LHCN-M2 (cell line): ENCODE measurements at regions not wholly inside any gene's neighbourhood (a gene's known extent, or its start where the extent isn't known, plus 50 kb on each side); places are given as distances from the start of the nearest gene placed in this dataset.

ENCODE experiments used
- DNase-seq: peaks from one replicate; pipeline ENCODE4 v3.0.0-alpha.2; 2012; ENCODE audit warnings: low read depth

DNA sequence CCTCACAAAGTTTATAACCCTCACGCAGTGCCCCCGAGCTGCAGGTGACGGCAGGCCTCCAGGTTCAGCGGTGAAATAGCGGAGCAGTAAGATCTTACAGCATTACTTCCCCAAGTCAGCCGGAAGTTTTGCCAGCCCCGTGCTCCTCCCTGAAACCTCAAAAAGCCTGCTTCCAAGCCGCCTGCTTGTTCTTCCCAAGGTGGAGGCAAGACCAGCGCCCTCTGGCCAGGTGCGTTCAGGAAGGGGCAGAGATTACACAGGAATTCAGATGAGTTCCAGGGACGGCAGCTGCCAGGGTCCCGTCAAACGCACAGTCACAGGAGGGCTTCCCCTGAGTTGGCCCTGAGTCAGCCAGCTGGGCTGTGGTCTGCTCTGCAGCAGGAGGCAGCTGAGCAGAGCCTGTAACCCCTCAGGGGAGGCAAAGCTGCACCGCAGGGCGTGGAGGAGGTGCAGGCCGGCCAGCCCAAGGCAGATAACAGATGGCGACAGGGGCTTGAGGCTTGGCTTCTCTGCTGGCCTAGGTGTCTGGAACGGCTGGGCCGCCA lies 124.1 kb upstream of the RPS6KA2 start:
- DNase-seq = peak; percentile 34

DNA sequence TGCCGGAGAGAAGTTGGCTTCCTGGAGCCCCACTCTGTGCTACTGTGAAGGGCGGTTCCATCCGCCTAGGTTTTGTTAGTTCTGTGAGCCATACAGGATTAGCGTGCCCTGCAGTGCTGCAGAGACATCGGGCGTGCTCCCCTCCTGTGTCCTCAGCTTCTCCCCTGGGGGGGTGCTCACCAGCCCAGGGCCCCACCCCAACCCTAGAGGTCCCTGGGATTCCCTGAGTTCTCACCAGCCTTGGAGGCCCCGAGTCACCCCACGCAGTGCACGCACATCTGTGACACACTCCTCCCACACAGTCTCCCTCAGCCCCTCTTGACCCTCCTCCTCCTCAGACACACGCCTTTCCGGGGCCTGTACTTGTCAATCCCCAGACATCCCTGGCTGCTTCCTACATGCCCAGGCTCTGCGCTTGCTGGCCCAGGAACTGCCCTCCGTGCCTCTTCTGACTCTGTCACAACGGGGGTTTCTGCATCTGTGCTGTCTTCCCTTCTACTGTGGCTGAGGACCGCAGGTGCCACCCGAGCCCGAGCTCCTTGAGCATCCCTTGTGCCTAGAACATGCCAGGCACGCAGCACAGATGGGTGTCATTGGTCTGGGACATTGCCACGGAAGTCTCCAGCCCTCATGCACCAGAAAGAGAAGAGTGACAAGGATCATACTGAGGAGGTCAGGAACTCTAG lies 123.2 kb upstream of the RPS6KA2 start:
- DNase-seq = no peak

DNA sequence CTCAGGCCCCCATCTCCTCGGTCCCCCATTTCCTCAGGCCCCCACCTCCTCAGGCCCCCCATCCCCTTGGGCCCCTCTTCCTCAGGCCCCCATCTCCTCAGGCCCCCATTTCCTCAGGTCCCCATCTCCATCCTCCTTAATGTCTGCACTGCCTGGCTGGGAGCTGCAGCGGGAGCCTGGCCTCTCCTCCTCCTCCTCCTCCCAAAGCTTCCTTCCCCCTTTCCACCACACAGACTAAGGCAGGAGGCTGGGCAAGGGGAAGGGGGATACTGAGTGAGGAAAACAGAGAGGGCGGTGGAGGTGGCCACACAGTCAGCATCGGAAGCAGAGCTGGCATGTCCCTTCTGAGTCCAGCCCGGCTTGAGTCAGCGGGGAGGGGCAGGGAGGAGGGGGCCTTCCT lies 122.6 kb upstream of the RPS6KA2 start:
- DNase-seq = no peak

DNA sequence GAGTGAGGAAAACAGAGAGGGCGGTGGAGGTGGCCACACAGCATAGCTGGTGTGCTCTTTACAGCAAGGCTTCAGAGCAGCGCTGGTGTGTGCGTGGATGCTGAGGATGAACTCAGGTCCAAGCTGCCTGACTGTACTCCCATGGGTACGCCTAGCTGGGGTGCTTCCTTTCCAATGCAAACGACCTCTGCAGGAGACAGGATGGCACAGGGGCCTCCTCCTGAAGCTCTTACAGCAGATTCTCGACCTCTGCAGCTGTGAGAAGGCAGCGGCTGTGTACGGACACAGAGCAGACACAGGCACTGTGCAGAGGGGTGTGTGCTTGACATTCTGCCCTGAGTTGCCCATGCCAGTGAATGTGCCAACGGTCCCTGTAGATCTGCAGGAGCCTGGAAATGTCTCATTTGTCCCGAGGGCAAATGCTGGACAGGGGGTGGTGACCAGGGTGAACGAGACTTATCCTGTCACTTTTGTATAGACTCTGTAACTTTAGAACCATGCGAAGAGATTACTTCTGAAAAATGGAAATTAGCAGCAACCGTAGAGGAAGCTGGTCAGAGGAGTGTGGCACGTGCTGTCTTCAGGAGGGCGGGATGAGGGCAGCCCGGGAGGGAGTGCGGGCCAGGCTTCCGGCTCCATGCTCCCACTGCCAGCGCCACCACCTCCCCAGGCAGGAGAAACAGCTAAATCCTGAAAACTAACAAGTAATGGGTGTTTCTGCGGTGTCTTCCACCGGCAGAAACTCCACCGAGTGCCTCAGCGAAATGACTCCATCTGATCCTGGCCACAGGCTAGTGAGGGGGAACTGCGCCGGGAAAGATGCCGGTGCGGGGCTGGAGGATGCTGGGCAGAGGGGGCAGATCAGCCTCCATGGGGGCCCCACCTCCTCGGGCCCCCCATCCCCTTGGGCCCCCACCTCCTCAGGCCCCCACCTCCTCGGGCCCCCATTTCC lies 120.9 kb upstream of the RPS6KA2 start:
- peak; percentile 19 for DNase-seq

DNA sequence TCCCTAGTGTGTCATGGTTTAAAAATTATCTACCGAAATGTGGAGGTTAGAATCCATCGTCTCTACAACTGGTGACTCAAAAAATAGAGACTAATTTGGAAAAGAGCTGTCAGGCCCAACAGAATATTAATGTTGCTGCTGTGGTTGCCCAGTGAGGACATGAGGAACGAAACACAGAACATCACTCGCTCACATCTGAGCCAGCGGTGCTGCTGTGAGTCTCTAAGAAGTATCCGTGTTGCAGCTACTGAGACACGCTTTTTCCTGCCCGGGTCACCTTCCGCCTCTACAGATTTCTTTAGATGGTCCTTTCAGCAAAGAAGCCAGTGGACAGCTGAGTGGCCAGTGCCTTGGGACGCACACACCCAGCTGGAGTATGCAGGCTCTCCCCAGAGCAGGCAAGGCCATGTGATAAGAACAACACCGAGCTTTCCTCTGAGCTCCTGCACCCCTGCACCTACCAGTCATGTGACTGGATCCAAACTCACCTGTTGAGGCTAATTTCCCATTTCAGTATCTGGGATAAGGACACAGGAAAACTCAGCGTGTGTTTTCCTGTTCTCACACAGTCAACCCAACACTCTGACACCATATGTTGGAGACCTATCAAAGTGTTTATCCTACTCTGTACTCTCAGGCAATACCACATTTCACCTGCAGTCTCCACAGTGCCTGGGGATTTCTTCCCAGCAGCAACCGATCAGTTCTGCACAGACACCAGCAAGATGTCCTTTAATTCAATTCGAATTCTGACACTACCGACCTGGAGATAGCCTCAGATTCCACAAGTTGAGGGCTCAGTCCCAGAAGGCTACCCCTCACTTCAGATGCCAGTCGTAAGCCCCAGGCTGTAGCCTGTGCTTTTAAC lies 119.0 kb upstream of the RPS6KA2 start:
- DNase-seq = no peak

DNA sequence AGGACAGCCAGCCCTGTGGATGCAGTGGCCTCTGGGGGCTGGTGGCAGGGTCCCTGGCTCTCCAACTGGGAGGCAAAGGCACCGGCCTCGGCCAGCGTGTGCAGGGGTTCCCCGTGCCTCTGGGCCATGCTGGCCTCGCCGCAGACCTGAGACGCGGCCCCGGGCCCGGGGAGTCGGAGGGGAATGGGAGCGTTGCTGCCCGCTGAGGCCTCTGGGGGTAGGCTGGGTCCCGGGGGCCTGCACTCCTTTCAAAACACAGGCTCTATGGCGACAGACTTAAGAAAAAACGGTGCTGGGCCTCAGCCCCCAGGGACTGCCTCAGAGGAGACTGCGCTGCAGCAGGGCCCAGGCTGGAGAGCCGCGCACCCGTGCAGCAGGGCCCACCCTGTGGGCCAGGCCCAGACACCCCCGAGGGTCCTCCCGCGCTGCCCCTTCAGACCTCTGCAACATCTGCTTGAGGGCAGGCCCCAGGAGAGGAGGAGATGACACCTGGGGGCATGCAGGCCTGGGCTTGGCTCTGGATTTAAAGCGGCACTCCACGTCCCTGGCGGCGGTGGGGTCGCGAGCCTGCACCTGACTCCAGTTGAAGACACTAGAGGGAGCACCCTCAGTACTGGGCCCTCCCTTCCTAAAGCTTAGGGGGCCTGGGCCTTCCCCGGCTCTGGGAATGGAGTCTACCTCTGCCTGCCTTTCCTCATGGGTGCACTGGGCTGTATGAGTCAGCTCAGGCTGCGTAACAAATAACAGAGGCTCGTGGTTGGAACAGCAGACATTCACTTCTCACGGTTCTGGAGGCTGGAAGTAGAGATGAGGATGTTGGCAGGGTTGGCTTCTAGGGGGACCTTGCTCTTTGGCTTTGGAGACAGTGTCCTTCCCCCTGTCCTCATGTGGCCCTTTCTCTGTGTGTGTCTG lies 117.4 kb upstream of the RPS6KA2 start:
- no peak for DNase-seq

DNA sequence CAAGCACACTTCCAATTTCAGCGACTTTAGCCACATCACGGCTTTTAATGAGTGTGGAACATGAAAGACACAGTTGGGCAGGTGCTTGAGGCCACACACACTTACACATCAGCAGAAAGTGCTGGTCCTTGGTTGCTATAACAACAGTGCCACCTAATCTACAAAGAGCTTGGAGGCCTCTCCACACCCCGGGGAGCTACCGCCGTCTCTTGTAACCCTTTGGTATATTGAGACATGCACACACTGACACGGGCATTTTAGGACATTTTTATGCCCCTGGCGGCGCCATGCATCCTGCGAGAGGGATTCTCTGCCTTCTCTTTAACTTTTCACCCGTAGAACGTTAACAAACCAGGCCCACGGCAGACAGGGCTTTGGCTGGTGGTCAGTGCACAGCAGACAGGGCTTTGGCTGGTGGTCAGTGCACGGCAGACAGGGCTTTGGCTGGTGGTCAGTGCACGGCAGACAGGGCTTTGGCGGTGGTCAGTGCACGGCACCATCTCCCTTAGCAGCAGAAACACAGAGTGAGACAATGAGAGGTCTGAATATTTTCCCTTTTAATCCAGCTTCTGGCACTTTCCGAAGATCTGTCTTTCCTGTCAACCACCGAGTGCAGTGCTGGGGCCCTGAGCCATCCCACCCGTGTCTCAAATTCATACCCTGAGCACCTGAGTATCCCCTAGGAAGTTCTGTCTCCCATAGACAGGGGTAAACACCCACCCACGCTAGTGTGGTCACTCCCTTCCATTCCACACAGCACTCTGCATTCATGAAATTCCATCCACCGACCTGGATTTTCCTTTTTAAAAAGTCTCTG lies 116.6 kb upstream of the RPS6KA2 start:
- no peak for DNase-seq

DNA sequence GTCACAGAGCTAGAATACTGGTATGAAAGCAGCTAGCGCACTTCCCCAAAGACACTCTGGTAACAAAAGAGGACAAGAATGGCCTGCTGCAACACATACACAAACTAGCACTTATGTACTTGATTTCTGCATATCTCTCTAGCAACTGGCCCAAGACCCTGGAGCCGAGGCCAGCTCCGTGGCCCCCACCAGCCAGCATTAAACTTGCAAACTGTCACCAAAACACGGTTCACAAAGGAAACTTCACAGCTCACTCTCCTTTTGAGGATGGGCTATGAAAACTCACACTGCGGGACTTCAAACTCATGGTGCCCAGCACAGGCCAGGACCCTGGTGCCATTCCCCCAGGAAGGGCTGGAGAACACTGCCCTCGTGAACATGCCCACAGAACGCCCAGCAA lies 115.9 kb upstream of the RPS6KA2 start:
- no peak for DNase-seq

DNA sequence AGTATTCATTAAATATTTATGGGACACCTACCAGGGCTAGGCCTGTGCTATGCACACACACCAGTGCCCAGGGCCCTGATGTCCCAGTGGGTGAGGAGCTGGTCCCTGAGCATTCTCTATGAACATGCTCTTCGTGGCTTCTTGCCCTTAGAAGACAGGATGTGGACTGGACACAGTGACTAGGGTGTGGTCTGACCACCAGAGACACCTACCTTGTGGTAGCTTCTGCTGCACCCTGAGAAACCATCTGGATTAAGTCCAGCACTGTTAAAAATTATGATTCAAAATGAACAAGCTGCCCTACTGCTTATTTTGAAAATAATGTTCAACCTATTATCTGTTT lies 112.9 kb upstream of the RPS6KA2 start:
- no peak for DNase-seq

DNA sequence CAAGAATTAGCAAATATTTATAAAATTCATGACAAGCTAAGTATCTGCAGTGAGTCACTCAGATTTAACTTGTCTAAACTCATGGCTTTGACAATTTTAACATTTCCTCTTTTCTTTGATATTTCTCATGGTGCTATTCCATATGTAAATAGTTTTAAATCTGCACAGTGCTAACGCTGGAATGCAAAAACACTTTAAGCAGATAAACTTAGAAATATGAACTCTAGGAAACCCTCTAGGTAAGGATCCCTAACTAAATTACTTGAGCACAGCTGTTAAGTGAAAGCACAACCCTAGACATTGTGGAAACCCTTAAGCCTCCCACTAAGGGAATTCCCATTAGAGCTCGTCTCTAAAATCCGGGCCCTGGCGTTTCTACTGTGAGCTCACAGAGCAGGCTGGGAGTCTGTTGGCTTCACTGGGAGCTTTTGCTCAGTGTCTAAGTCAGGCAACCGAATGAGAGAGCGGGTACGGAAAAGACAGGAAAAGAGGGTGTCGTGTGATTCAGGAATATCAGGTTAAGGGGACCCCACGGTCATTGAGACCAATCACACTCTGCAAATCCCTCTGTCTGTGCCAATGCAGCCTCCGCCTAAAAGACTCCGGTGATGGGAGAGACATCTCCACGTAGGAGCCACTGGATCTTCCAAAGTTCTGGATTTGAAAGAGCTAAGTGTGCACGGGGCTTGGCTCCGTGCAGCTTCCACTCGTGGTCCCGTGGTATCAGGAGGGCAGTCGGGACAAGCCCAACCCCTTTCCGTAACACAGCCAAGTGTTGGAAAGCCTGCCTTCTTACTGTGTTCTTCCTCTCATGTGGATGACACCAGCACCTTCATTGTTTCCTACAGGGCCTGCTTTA lies 112.3 kb upstream of the RPS6KA2 start:
- DNase-seq = no peak

DNA sequence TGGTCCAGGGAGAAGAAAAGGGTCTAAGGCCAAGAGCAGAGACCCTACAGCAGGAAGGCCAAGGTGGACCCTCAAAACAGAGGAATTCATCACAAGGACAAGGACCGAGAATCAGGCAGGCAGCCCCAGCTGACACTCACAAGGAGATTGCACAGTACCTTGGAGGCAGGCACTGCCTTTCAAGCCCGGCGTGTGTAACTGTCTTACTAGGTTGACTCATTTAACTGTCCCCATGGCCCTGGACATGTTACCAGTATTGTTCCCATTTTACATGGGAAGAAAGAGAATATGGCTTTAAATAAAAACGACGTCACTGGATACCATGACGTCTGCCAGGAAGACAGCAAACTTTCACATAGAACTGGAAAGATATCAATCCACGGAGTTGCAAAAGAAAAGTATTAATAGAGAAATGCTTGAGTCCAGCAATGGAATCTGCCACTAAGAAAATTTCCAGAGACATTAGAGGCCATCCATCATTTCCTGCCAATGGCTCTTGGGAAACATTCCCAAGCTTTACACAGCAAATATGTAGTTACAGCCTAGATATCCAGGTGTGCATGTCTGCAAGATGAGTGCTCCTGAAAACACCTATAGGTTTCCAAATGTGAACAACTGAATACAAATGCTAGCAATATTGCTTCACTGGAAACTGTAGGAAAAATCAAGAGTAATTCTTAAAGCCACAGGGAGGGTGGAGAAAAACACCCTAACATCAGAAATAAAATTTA lies 111.5 kb upstream of the RPS6KA2 start:
- DNase-seq = no peak

DNA sequence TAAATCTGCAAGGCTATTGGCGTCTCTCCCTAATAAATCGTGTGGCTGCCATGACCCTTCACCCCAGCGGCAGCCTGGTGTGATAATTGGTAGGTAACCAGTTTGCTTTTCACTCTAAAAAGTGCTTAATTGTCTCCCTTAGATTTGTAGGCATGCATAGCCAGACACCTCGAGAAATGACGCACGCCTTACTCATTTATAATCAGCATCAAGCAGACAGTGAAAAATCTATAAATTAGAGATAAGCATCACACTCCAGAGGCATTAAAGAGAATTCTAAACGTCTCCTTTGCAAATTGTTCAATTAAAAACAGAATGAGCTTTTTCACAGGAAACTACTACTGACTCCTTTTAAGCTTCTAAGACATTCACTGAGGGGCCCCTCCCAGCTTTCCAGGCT lies 110.2 kb upstream of the RPS6KA2 start:
- no peak for DNase-seq

DNA sequence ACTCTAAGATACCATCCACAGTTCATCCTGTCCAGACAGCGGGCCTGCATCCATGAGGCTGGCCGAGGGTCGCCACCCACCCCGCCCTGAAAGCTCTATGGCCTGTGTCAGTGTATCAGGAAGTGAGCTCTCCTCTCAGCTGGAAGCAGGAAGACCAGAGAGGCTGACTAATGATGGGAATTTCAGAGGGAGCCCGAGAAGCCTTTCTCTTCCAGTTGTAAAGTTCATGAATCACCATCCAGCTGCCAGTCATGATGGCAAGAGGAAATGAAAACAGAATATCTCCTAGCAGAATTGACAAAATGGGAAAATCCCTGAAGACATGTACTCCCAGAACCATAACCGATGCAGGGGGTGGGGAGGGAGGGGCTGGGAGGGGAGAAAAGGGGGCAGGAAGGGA lies 109.6 kb upstream of the RPS6KA2 start:
- DNase-seq = peak; percentile 72

DNA sequence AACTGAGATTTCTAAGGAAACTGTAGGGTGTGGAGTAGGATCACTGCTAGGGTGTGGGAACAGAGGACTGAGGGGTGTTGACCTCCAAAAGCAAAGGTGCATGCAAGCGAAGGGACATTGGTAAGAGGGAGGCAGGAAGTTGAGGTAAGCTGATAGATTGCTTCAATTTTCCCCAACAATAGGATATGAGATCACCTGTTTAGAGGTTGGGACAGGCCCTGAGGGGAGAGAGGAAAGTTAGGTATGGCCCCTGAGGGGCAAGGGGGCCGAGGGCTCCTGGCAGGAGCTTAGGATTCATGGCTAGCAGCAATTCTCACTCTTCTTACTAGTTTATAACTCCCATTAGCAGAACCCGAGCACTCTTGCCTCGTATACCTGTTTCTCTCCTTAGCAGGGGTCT lies 106.8 kb upstream of the RPS6KA2 start:
- DNase-seq = no peak

DNA sequence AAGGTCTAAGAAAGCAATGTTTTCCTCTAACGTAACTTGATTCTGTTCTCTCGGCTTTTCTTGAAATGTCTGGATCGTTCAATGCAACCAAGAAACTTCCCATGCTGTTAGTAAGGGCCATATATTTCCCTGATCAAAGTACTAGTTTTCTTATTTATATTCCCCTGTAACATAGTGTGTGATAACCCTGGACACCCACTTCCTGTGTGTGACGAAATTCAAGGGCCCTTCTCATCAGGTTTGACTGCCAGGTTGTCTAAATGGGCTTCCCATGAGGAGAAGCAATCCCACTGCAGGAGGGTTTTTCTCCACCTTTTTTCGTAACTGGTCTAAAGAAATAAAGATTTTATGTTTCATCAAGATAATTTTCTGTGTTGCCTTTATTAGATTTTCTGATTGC lies 102.6 kb upstream of the RPS6KA2 start:
- no peak for DNase-seq

DNA sequence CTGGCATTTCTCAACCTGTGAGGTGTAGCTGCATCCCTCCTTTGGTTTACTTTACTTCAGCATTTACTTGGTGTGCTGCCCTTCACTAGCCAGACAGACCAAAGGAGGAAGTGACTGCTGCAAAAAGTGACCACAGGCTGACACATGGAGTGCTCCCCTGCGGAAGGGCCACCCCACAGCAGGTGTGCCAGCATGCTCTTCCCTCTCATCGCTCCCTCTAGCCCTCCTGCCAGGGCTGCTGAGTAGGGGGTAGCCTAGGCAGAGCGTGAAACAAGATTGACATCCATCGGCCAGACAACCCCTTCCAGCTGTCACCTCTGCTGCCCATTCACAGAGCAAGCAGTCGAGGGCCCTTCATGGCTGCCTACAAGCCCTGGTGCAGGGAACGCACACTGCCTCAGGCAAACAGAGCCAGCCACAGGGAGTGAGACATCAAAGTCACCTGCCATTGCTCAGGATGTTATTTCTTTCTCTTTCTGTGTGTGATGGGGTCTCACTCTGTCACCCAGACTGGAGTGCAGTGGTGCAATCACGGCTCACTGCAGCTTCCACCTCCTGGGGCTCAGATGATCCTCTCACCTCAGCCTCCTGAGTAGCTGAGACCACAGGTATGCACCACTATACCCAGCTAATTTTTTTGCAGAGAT lies 102.0 kb upstream of the RPS6KA2 start:
- no peak for DNase-seq

DNA sequence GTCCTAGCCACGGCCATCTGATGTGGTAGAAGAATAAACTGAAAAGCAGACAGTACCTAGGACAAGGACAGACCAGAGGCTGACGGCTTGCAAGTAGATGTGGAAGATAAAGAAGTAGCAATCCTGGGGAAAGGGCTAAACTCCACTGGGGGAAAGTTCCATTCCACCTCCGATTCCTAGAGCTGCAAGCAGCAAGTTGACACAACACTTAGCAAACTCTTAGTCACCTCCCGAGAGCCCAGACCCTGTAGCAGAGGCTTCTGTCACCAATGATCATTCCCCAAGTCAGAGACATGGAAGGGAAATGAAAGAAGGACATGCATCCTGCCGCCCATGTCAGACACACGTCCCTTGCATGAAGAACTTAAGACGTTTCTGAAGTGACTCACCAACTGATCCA lies 99.2 kb upstream of the RPS6KA2 start:
- DNase-seq = no peak

DNA sequence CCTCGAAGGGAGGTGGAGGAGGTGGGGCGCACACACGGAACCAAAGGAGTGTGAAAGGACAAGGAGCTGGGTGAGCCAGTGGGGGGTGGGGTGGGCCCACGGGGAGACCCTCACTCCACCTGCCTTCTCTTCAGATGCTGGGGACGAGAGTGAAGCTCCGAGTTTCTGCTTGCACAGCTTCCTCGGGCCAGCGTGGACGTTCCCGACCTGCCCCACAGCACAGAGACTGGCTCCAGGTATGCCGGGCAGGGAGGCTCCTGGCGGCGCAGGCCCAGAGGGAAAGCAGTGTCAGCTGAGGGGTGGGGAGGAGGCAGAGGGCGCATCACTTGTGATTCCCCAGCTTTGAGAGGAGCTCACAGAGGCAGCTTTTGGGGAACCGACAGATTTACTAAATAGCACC lies 98.5 kb upstream of the RPS6KA2 start:
- DNase-seq = no peak
